Ovary (tissue), 7 donors: ENCODE measurements at regions not wholly inside any gene's neighbourhood (a gene's known extent, or its start where the extent isn't known, plus 50 kb on each side); places are given as distances from the start of the nearest gene placed in this dataset.

Experiments
- DNase-seq, 5 donors: peaks; one replicate each; pipeline ENCODE4 v3.0.0-alpha.2; 2019 to 2020
- H3K27ac ChIP-seq, 2 donors: fragments of 200-600 bp; one replicate each; pipeline versions ENCODE4 v1.5.1 to v1.8.0; 2019 to 2022
- H3K27me3 ChIP-seq: fragments of 200-600 bp; one replicate; pipeline ENCODE4 v1.8.0; 2022
- H3K36me3 ChIP-seq: fragments of 200-600 bp; sonication (generic); one replicate; pipeline ENCODE4 v1.5.1; 2019
- H3K4me1 ChIP-seq: one replicate; pipeline ENCODE4 v1.8.1; 2013; ENCODE audit warnings: mild to moderate bottlenecking, moderate library complexity; ENCODE audit not compliant: insufficient read depth
- H3K4me3 ChIP-seq: fragments of 200-600 bp; sonication (generic); one replicate; pipeline ENCODE4 v1.5.1; 2017
- H3K9me3 ChIP-seq, 2 donors: fragments of 200-600 bp in 1 of 2; sonication (generic) in 1 of 2; one replicate each; pipeline versions ENCODE4 v1.5.1 to v1.8.1; 2013 to 2019; ENCODE audit warnings: mild to moderate bottlenecking in 1 of 2, moderate library complexity in 1 of 2
- EP300 ChIP-seq: sonication (generic); formaldehyde crosslinking; IDR thresholded peaks from one replicate; pipeline ENCODE4 v1.6.1; 2017; ENCODE audit warnings: antibody characterized with exemption
- POLR2A ChIP-seq: fragments of 450-650 bp; IDR thresholded peaks from one replicate; pipeline ENCODE4 v1.6.1; 2017; ENCODE audit warnings: antibody characterized with exemption, mild to moderate bottlenecking, moderate library complexity
- WGBS, 3 donors: extraction: QIAGEN DNeasy Blood & Tissue Kit in 1 of 3; methylation state at CpG; one replicate each; pipeline versions ENCODE4 v1.1.5 to v1.1.7; 2013 to 2017; 5-methylcytosine and 5-hydroxymethylcytosine counted together
- intact Hi-C, 4 donors: fragments of 100-400 bp; cut with DNase I; formaldehyde crosslinking; loops; one replicate each; pipeline versions ENCODE4 v1.11.0 to v1.15.1; 2022 to 2023
- TF ChIP-seq, protein P1 (sequence below), 3 donors: fragments of 450-650 bp in 2 of 3; fragments of 200-600 bp in 1 of 3; IDR thresholded peaks; one replicate each; pipeline versions ENCODE4 v1.5.1 to v1.8.0; 2016 to 2022; ENCODE audit warnings: antibody characterized with exemption in 3 of 3, mild to moderate bottlenecking in 1 of 3
- donor health status: DM: no; HTN: no; CAD: no; lungs with moderate emphysema.
- donor health status: DM: no; HTN: no; CAD: no.
- donor health status: Bipolar disorder and iron deficiency.
- donor health status: DM: no; HTN: no; CAD: no.
- donor health status: DM: yes; HTN: yes; CAD: no.

DNA sequence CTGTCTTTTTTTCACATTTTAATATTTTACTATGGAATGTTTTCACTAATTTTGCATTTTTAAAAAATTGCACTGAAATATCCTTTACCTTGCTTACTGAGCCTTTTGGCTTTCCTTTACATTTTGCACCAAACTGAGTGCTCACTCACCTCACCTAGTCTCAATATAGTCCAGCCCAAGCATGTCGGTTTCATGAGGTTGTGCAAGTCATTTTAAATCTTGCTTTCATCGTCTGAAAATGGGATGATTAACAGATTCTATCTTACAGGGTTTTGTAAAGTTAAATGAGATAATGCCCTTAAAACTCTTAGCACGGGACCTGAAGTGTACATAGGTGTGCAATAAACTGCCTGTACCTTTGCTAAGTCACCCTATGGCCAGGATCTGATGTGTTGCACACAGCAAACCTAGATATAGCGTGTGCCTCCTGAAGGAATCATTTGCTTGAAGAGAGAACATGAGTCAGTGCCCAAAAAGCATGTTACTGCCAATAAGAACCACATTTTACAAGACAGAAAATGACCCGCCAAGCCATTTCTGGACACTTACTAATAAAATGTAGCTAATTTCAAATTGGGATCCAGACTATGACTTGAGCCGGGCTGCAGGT lies 199.8 kb downstream of the JCAD start:
- Histone ChIP-seq H3K27me3 (no peaks in the 10 kb centered on the region), H3K4me3 (no peak overlapping the region), H3K27ac (no peak overlapping the region), H3K4me1 (no peaks in the 10 kb centered on the region), H3K36me3 (no peaks in the 10 kb centered on the region), H3K9me3 (no peaks in the 10 kb centered on the region)
- intact Hi-C loops, result loop anchor here in 2 of 4 donors (5.0 to 10.0 kb wide), 3 partner anchors 122 to 345 kb away; no protein-coding TSS in a partner anchor
- WGBS, 3 donors, result 83 to 87% (median 86%) methylated on average over 6 of the region's 6 CpGs
- no peak for DNase-seq
- TF ChIP-seq, protein P1, sequence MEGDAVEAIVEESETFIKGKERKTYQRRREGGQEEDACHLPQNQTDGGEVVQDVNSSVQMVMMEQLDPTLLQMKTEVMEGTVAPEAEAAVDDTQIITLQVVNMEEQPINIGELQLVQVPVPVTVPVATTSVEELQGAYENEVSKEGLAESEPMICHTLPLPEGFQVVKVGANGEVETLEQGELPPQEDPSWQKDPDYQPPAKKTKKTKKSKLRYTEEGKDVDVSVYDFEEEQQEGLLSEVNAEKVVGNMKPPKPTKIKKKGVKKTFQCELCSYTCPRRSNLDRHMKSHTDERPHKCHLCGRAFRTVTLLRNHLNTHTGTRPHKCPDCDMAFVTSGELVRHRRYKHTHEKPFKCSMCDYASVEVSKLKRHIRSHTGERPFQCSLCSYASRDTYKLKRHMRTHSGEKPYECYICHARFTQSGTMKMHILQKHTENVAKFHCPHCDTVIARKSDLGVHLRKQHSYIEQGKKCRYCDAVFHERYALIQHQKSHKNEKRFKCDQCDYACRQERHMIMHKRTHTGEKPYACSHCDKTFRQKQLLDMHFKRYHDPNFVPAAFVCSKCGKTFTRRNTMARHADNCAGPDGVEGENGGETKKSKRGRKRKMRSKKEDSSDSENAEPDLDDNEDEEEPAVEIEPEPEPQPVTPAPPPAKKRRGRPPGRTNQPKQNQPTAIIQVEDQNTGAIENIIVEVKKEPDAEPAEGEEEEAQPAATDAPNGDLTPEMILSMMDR (IDR thresholded peaks at IDR 0.05), result no peak
- TF ChIP-seq EP300 (no peak), POLR2A (no peak)

DNA sequence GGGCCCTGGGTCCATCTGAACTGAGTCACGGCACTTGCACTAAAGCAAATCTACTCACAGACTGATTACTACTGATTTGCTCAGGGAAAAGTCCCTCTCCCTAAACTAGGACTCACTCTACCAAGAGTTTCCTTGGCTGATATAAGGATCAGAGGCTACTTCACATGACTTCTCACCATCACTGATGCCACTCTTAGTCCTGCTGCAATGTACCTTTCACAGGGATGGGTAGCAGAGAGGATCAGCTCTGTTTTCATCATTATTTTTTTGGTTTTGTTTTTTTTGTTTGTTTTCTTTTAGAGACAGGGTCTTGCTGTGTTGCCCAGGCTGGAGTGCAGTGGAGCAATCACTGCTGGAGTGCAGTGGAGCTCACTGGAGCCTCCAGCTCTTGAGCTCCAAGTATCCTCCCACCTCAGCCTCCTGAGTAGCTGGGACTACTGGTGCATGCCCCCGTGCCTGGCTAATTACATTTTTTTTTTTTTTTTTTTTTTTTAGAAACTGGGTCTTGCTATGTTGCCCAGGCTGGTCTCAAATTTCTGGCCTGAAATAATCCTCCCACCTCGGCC lies 200.6 kb downstream of the JCAD start:
- Histone ChIP-seq H3K36me3 (no peaks in the 10 kb centered on the region), H3K27me3 (no peaks in the 10 kb centered on the region), H3K27ac (no peak overlapping the region), H3K4me3 (no peak overlapping the region), H3K9me3 (no peaks in the 10 kb centered on the region), H3K4me1 (no peaks in the 10 kb centered on the region)
- intact Hi-C loops, result loop anchor here in 1 of 4 donors (5.0 kb wide), 1 partner anchor 121 kb away; no protein-coding TSS in a partner anchor
- 55 to 59% (median 58%) methylated on average over 3 of the region's 3 CpGs for WGBS, 3 donors
- no peak for DNase-seq
- no peak for TF ChIP-seq POLR2A
- TF ChIP-seq, protein P1 (IDR thresholded peaks at IDR 0.05), result no peak
- no peak for TF ChIP-seq EP300

DNA sequence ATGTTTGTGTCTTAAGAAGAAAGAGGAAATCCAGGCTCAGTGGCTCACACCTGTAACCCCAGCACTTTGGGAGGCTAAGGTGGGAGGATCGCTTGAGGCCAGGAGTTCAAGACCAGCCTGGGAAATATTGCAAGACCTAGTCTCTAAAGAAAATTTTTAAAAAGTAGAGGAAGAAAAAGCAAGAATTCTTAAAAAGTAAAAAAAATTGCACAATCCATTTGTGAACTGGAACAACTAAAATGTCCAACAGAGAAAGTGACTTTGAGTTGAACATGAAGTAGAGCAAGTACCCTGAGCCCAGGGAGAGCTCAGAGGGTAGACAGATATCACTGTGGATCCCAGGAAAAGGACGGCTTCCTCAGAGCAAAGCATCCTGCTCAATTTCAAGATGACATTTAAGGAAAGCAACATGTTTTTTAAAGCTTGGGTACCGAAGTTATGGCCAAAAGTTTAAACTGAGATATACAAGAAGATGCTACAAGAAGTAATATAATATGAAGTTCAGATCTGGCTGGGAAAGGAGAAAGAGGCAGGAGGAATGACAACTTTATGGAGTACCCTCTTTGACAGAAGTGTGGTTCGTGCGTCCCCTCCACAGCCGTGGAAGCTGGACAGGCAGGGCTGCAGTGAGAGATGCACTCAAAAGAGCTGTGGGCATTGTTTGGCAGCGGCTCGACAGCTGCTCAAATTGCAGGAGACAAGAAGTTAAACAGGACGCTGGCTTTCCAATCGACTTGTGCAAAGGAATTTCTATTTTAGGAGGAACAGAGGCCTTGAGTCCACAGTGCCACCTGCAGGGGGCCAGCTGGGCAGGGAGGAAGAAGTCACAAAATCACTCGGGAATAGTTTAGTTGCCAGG lies 201.3 kb downstream of the JCAD start:
- Histone ChIP-seq H3K27ac (no peak overlapping the region), H3K36me3 (no peaks in the 10 kb centered on the region), H3K4me1 (no peaks in the 10 kb centered on the region), H3K27me3 (no peaks in the 10 kb centered on the region), H3K4me3 (no peak overlapping the region), H3K9me3 (no peaks in the 10 kb centered on the region)
- TF ChIP-seq, protein P1 (IDR thresholded peaks at IDR 0.05), result peak in 2 of 3 donors; percentile 57 to 61
- no peak for TF ChIP-seq EP300
- 16 to 19% (median 16%) methylated on average over 11 of the region's 11 CpGs for WGBS, 3 donors
- peak; percentile 65 to 77 (median 69) for DNase-seq
- intact Hi-C loops, result loop anchor here in 1 of 4 donors (5.0 kb wide), 1 partner anchor 121 kb away; no protein-coding TSS in a partner anchor

DNA sequence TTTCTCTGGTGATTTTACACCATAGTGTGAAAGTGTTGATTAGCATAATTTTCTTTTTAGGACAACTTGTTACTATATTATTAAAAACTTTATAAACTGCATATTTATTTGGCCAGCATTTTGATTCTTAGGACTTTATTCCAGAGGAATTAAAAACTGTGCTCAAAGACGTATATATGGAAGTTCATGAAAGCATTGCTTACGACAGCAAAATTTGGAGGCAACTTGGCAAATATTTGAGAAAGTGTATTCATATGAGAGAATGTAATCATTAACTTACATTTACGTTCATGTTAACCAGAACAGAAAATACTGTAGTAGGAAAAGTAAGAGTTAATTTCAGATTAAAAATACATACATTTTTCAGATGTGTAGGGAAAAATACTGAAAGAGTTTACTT lies 203.1 kb downstream of the JCAD start:
- Histone ChIP-seq H3K36me3 (no peaks in the 10 kb centered on the region), H3K9me3 (no peaks in the 10 kb centered on the region), H3K27ac (no peak overlapping the region), H3K4me3 (no peak overlapping the region), H3K4me1 (no peaks in the 10 kb centered on the region), H3K27me3 (no peaks in the 10 kb centered on the region)
- intact Hi-C loops, result loop anchor here in 1 of 4 donors (5.0 kb wide), 1 partner anchor 119 kb away; no protein-coding TSS in a partner anchor
- no peak for TF ChIP-seq EP300
- TF ChIP-seq, protein P1 (IDR thresholded peaks at IDR 0.05), result no peak
- no peak for DNase-seq
- 95 to 97% (median 96%) methylated on average over 3 of the region's 3 CpGs for WGBS, 3 donors
